H9 (cell line): ENCODE measurements at regions not wholly inside any gene's neighbourhood (a gene's known extent, or its start where the extent isn't known, plus 50 kb on each side); places are given as distances from the start of the nearest gene placed in this dataset.
A peak's percentile ranks its signal among the peaks of the same experiment; 100 is the strongest.

Experiments used
- DNase-seq: peaks from one replicate; pipeline ENCODE4 v3.0.0-alpha.2; 2017
- H2AFZ ChIP-seq: one replicate; pipeline ENCODE4 v1.6.1; 2013; ENCODE audit warnings: mild to moderate bottlenecking, low read length, control low read depth, moderate library complexity
- H2AK5ac ChIP-seq: 2 replicates; pipeline ENCODE4 v1.6.1; 2013; ENCODE audit warnings: low read length, control low read depth, mixed read lengths; ENCODE audit not compliant: insufficient read length
- H2BK120ac ChIP-seq: one replicate; pipeline ENCODE4 v1.6.1; 2013; ENCODE audit warnings: low read depth, mild to moderate bottlenecking, low read length, control low read depth, inconsistent platforms; ENCODE audit not compliant: poor library complexity, severe bottlenecking
- H2BK12ac ChIP-seq: 2 replicates; pipeline ENCODE4 v1.6.1; 2013; ENCODE audit warnings: low read length, control low read depth, mixed read lengths, low read depth; ENCODE audit not compliant: insufficient read length
- H2BK15ac ChIP-seq: 2 replicates; pipeline ENCODE4 v1.6.1; 2013; ENCODE audit warnings: low read depth, low read length, control low read depth
- H2BK20ac ChIP-seq: one replicate; pipeline ENCODE4 v1.6.1; 2013; ENCODE audit warnings: low read depth, mild to moderate bottlenecking, low read length, control low read depth, inconsistent platforms; ENCODE audit not compliant: poor library complexity, severe bottlenecking
- H2BK5ac ChIP-seq: 2 replicates; pipeline ENCODE4 v1.6.1; 2013; ENCODE audit warnings: low read length, control low read depth, mixed read lengths; ENCODE audit not compliant: insufficient read length
- H3K14ac ChIP-seq: 2 replicates; pipeline ENCODE4 v1.6.1; 2013; ENCODE audit warnings: low read length, control low read depth; ENCODE audit not compliant: insufficient read depth
- H3K18ac ChIP-seq: 2 replicates; pipeline ENCODE4 v1.6.1; 2013; ENCODE audit warnings: low read depth, mild to moderate bottlenecking, mixed read lengths, low read length, control low read depth; ENCODE audit not compliant: insufficient read length
- H3K23ac ChIP-seq: 2 replicates; pipeline ENCODE4 v1.6.1; 2013; ENCODE audit warnings: low read length, control low read depth, mixed read lengths, low read depth; ENCODE audit not compliant: insufficient read length
- H3K23me2 ChIP-seq: 2 replicates; pipeline ENCODE4 v1.6.1; 2013; ENCODE audit warnings: low read depth, mild to moderate bottlenecking, mixed read lengths, low read length, control low read depth; ENCODE audit not compliant: insufficient read length, poor library complexity, severe bottlenecking
- H3K27ac ChIP-seq: 2 replicates; pipeline ENCODE4 v1.5.1; 2013; ENCODE audit warnings: low read length, control low read depth, mixed read lengths, low read depth; ENCODE audit not compliant: insufficient read length
- H3K27me3 ChIP-seq: 2 replicates; pipeline ENCODE4 v1.6.1; 2013; ENCODE audit warnings: low read length, control low read depth, inconsistent platforms; ENCODE audit not compliant: insufficient read depth
- H3K4ac ChIP-seq: 2 replicates; pipeline ENCODE4 v1.6.1; 2013; ENCODE audit warnings: low read depth, mild to moderate bottlenecking, control low read depth, inconsistent platforms, low read length, moderate library complexity
- H3K4me1 ChIP-seq: 2 replicates; pipeline ENCODE4 v1.6.1; 2013; ENCODE audit warnings: low read length, control low read depth, inconsistent platforms; ENCODE audit not compliant: insufficient read depth
- H3K4me2 ChIP-seq: 2 replicates; pipeline ENCODE4 v1.6.1; 2013; ENCODE audit warnings: low read length, control low read depth, mixed read lengths; ENCODE audit not compliant: insufficient read length, insufficient read depth
- H3K56ac ChIP-seq: 2 replicates; pipeline ENCODE4 v1.6.1; 2013; ENCODE audit warnings: low read depth, mild to moderate bottlenecking, mixed read lengths, low read length, control low read depth; ENCODE audit not compliant: insufficient read length
- H3K79me1 ChIP-seq: 2 replicates; pipeline ENCODE4 v1.6.1; 2013; ENCODE audit warnings: low read depth, mild to moderate bottlenecking, moderate library complexity, low read length, control low read depth, inconsistent platforms; ENCODE audit not compliant: insufficient read depth, poor library complexity, severe bottlenecking
- H3K79me2 ChIP-seq: 2 replicates; pipeline ENCODE4 v1.6.1; 2013; ENCODE audit warnings: low read length, control low read depth, inconsistent platforms; ENCODE audit not compliant: insufficient read depth
- H3K9ac ChIP-seq: 2 replicates; pipeline ENCODE4 v1.6.1; 2013; ENCODE audit warnings: low read length, control low read depth, mixed read lengths; ENCODE audit not compliant: insufficient read length; ENCODE audit errors: extremely low read depth
- H3K9me3 ChIP-seq: one replicate; pipeline ENCODE4 v1.6.1; 2013; ENCODE audit warnings: low read depth, low read length, inconsistent platforms; ENCODE audit not compliant: control insufficient read depth
- H3T11ph ChIP-seq: one replicate; pipeline ENCODE4 v1.6.1; 2013; ENCODE audit warnings: mild to moderate bottlenecking, low read length, control low read depth, inconsistent platforms
- H4K20me1 ChIP-seq: one replicate; pipeline ENCODE4 v1.6.1; 2013; ENCODE audit not compliant: control insufficient read depth, insufficient read length, insufficient read depth
- H4K5ac ChIP-seq: 2 replicates; pipeline ENCODE4 v1.6.1; 2013; ENCODE audit warnings: low read depth, mild to moderate bottlenecking, mixed read lengths, low read length, control low read depth; ENCODE audit not compliant: insufficient read length
- H4K8ac ChIP-seq: replicated peaks from 2 replicates; pipeline ENCODE4 v1.6.1; 2013; ENCODE audit warnings: low read length, control low read depth, mixed read lengths, low read depth; ENCODE audit not compliant: insufficient read length
- H4K91ac ChIP-seq: 2 replicates; pipeline ENCODE4 v1.6.1; 2013; ENCODE audit warnings: low read depth, mild to moderate bottlenecking, moderate library complexity, mixed read lengths, low read length, control low read depth; ENCODE audit not compliant: insufficient read length
- H3K27ac Mint-ChIP-seq, 3 experiments: 2 replicates in 2 of 3; 3 replicates in 1 of 3; pipeline ENCODE4 v1.8.0; 2020 to 2021; ENCODE audit warnings: mixed read lengths in 3 of 3, mild to moderate bottlenecking in 1 of 3, moderate library complexity in 1 of 3
- H3K27me3 Mint-ChIP-seq: 2 replicates; pipeline ENCODE4 v1.8.0; 2021; ENCODE audit warnings: low read depth, mild to moderate bottlenecking, moderate library complexity, mixed read lengths
- H3K36me3 Mint-ChIP-seq, 3 experiments: 2 replicates in 2 of 3; 3 replicates in 1 of 3; pipeline ENCODE4 v1.8.0; 2020 to 2021; ENCODE audit warnings: low read depth in 3 of 3, mixed read lengths in 3 of 3; ENCODE audit not compliant: insufficient read depth in 1 of 3
- H3K4me1 Mint-ChIP-seq, 2 experiments: 2 replicates each; pipeline ENCODE4 v1.8.0; 2020; ENCODE audit warnings: mixed read lengths in 2 of 2
- H3K4me3 Mint-ChIP-seq, 2 experiments: 2 replicates in 1 of 2; 3 replicates in 1 of 2; pipeline ENCODE4 v1.8.0; 2020 to 2021; ENCODE audit warnings: mild to moderate bottlenecking in 2 of 2, mixed read lengths in 2 of 2, moderate library complexity in 1 of 2
- H3K9me3 Mint-ChIP-seq, 2 experiments: 2 replicates in 1 of 2; 3 replicates in 1 of 2; pipeline ENCODE4 v1.8.0; 2020; ENCODE audit warnings: mild to moderate bottlenecking in 2 of 2, mixed read lengths in 2 of 2, moderate library complexity in 1 of 2
- WGBS: extraction: QIAGEN DNeasy Blood & Tissue Kit; methylation state at CpG from one replicate; pipeline ENCODE4 v1.1.7; 2013; ENCODE audit warnings: missing lambda C conversion rate, low lambda C conversion rate, mixed read lengths; ENCODE audit not compliant: insufficient read length; ENCODE audit errors: extremely low coverage; 5-methylcytosine and 5-hydroxymethylcytosine counted together
- TF ChIP-seq, protein P1 (sequence below): fragments of 200-600 bp; sonication (generic); conservative IDR thresholded peaks from 3 replicates; pipeline ENCODE4 v1.8.0; 2021; ENCODE audit warnings: antibody characterized with exemption, mild to moderate bottlenecking

DNA sequence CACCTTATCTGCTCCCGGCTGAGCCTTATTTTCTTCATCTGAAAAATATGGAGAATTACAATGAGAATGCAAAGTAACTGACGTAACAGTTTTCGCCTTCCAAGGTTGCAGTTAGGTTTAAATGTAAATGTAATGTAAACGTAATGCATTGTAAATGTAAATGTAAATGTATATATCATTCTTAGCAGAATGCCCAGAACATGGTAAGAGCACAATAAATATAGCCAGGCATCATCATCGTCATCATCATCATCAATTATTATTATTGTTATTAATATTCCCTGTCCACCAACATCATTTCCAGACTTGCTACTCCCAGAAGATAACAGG is 770.0 kb downstream of the MED13L start:
- Histone ChIP-seq H3K56ac (no peak overlapping the region), H4K5ac (no peak overlapping the region), H3K4me1 (peaks cover 3% of the 10 kb centered on the region; the same call in 1 of the 2 replicates), H3K18ac (no peak overlapping the region), H4K20me1 (no peaks in the 10 kb centered on the region), H4K8ac (no peak overlapping the region), H3K27ac (no peak overlapping the region), H3K23me2 (no peaks in the 10 kb centered on the region), H2BK20ac (no peak overlapping the region), H3K14ac (no peak overlapping the region), H3K9ac (no peak overlapping the region), H2BK15ac (no peak overlapping the region), H3K4me2 (no peak overlapping the region), H3K23ac (no peak overlapping the region), H3K9me3 (no peaks in the 10 kb centered on the region), H3K79me2 (no peaks in the 10 kb centered on the region), H3K79me1 (no peaks in the 10 kb centered on the region), H3T11ph (no peak overlapping the region), H2BK5ac (no peak overlapping the region), H2AFZ (no peak overlapping the region), H3K4ac (no peak overlapping the region), H3K27me3 (peaks cover 4% of the 10 kb centered on the region; the same call in 1 of the 2 replicates), H2BK120ac (no peak overlapping the region), H2BK12ac (no peak overlapping the region), H2AK5ac (no peak overlapping the region), H4K91ac (no peak overlapping the region)
- WGBS = no CpG with 5 or more reads among the region's 5 CpGs
- Mint-ChIP-seq H3K9me3 (peaks cover 0 to 1% of the 10 kb centered on the region in 2 experiments; a peak in 3 of 5 replicates), H3K27me3 (peaks cover 70% of the 10 kb centered on the region), H3K36me3 (no peaks in the 10 kb centered on the region; a peak in 3 of 7 replicates), H3K4me3 (peak overlapping the region; percentile 50; a peak in 3 of 5 replicates), H3K4me1 (peaks cover 66 to 80% of the 10 kb centered on the region in 2 experiments), H3K27ac (peak overlapping the region in 1 of 3 experiments; percentile 79; a peak in 3 of 7 replicates)
- TF ChIP-seq, protein P1, sequence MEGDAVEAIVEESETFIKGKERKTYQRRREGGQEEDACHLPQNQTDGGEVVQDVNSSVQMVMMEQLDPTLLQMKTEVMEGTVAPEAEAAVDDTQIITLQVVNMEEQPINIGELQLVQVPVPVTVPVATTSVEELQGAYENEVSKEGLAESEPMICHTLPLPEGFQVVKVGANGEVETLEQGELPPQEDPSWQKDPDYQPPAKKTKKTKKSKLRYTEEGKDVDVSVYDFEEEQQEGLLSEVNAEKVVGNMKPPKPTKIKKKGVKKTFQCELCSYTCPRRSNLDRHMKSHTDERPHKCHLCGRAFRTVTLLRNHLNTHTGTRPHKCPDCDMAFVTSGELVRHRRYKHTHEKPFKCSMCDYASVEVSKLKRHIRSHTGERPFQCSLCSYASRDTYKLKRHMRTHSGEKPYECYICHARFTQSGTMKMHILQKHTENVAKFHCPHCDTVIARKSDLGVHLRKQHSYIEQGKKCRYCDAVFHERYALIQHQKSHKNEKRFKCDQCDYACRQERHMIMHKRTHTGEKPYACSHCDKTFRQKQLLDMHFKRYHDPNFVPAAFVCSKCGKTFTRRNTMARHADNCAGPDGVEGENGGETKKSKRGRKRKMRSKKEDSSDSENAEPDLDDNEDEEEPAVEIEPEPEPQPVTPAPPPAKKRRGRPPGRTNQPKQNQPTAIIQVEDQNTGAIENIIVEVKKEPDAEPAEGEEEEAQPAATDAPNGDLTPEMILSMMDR = no peak
- no peak for DNase-seq
